H1 (cell line): ENCODE measurements at regions not wholly inside any gene's neighbourhood (a gene's known extent, or its start where the extent isn't known, plus 50 kb on each side); places are given as distances from the start of the nearest gene placed in this dataset.

Experiments
- CTCF ChIA-PET: fragments of 300-600 bp; sonication (Branson Sonifier 250); formaldehyde crosslinking; loops from one replicate; lab custom pipeline; 2021; ENCODE audit not compliant: partially characterized antibody; lab: Charles Lee
- POLR2A ChIA-PET: fragments of 300-600 bp; sonication (Branson Sonifier 250); formaldehyde crosslinking; loops from one replicate; lab custom pipeline; 2021; ENCODE audit warnings: inconsistent platforms; ENCODE audit not compliant: partially characterized antibody; lab: Charles Lee
- DNase-seq, 2 experiments: peaks; one replicate each; pipeline versions ENCODE4 v3.0.0 to v3.0.0-alpha.2; 2010 to 2022; ENCODE audit warnings: low spot score in 2 of 2, low read depth in 1 of 2, mixed read lengths in 1 of 2
- FAIRE-seq: peaks from 2 replicates; lab custom pipeline; 2011; peaks lifted over from hg19 to GRCh38; lab: Jason Lieb, UNC
- H2AFZ ChIP-seq: 2 replicates; pipeline ENCODE4 v1.8.1; 2012; ENCODE audit warnings: low read length, inconsistent platforms
- H2AK5ac ChIP-seq: 2 replicates; pipeline ENCODE4 v1.6.1; 2013; ENCODE audit warnings: low read depth, low read length
- H2BK120ac ChIP-seq: replicated peaks from 2 replicates; pipeline ENCODE3; 2013; ENCODE audit warnings: low read depth, low read length, inconsistent platforms
- H2BK12ac ChIP-seq: 2 replicates; pipeline ENCODE4 v1.6.1; 2013; ENCODE audit warnings: low read depth, low read length
- H2BK15ac ChIP-seq: 2 replicates; pipeline ENCODE4 v1.6.1; 2013; ENCODE audit warnings: low read length
- H2BK20ac ChIP-seq: 2 replicates; pipeline ENCODE4 v1.6.1; 2013; ENCODE audit warnings: low read length
- H2BK5ac ChIP-seq: 2 replicates; pipeline ENCODE4 v1.6.1; 2013; ENCODE audit warnings: low read depth, low read length
- H3K14ac ChIP-seq: 2 replicates; pipeline ENCODE4 v1.6.1; 2013; ENCODE audit warnings: inconsistent platforms; ENCODE audit not compliant: insufficient read length
- H3K18ac ChIP-seq: 2 replicates; pipeline ENCODE4 v1.6.1; 2013; ENCODE audit warnings: low read length; ENCODE audit errors: extremely low read depth
- H3K23ac ChIP-seq: 2 replicates; pipeline ENCODE4 v1.6.1; 2013; ENCODE audit warnings: inconsistent platforms; ENCODE audit not compliant: insufficient read length
- H3K23me2 ChIP-seq: 2 replicates; pipeline ENCODE4 v1.6.1; 2013; ENCODE audit warnings: low read depth, low read length
- H3K27ac ChIP-seq: 2 replicates; pipeline ENCODE4 v1.6.1; 2011; ENCODE audit warnings: low read depth, low read length, inconsistent platforms
- H3K27me3 ChIP-seq, 4 experiments: replicated peaks in 1 of 4; 1 replicate in 1 of 4; 2 replicates in 3 of 4; pipeline versions ENCODE4 v1.6.1 to v1.8.1; 2011 to 2013; ENCODE audit warnings: low read length in 3 of 4, mild to moderate bottlenecking in 3 of 4, inconsistent platforms in 2 of 4, mixed read lengths in 2 of 4, moderate library complexity in 1 of 4; ENCODE audit not compliant: control insufficient read depth in 3 of 4, insufficient read depth in 3 of 4; ENCODE audit errors: extremely low read depth in 1 of 4
- H3K36me3 ChIP-seq, 4 experiments: 2 replicates each; pipeline versions ENCODE4 v1.6.1 to v1.8.1; 2011 to 2013; ENCODE audit warnings: mild to moderate bottlenecking in 4 of 4, low read length in 3 of 4, moderate library complexity in 2 of 4, control low read depth in 1 of 4, inconsistent platforms in 1 of 4; ENCODE audit not compliant: insufficient read depth in 4 of 4, control insufficient read depth in 2 of 4
- H3K4ac ChIP-seq: replicated peaks from 2 replicates; pipeline ENCODE3; 2013; ENCODE audit warnings: low read length, low read depth, mixed read lengths, inconsistent platforms; ENCODE audit not compliant: insufficient read length
- H3K4me1 ChIP-seq, 4 experiments: replicated peaks in 1 of 4; 1 replicate in 1 of 4; 2 replicates in 3 of 4; pipeline versions ENCODE4 v1.6.1 to v1.8.1; 2011 to 2013; ENCODE audit warnings: low read length in 3 of 4, inconsistent platforms in 2 of 4, mixed read lengths in 1 of 4; ENCODE audit not compliant: insufficient read depth in 4 of 4, control insufficient read depth in 3 of 4
- H3K4me2 ChIP-seq, 2 experiments: 2 replicates each; pipeline versions ENCODE4 v1.6.1 to v1.8.1; 2011 to 2013; ENCODE audit warnings: low read depth in 2 of 2, low read length in 2 of 2, control low read depth in 1 of 2, inconsistent platforms in 1 of 2, mild to moderate bottlenecking in 1 of 2; ENCODE audit not compliant: insufficient read depth in 1 of 2
- H3K4me3 ChIP-seq, 4 experiments: fragments of 200-600, 300-600 bp in 1 of 4; sonication (generic), shearing (Covaris generic), sonication (Bioruptor Twin) in 1 of 4; 2 replicates each; pipeline versions ENCODE4 v1.5.1 to v1.8.1; 2011 to 2016; ENCODE audit warnings: low read length in 4 of 4, low read depth in 3 of 4, control low read depth in 2 of 4, inconsistent platforms in 2 of 4, mild to moderate bottlenecking in 2 of 4, mixed read lengths in 1 of 4, moderate library complexity in 1 of 4; ENCODE audit not compliant: insufficient read depth in 2 of 4; ENCODE audit errors: extremely low read depth in 1 of 4
- H3K56ac ChIP-seq: replicated peaks from 2 replicates; pipeline ENCODE3; 2013; ENCODE audit warnings: low read depth, mild to moderate bottlenecking, mixed read lengths, low read length, inconsistent platforms; ENCODE audit not compliant: insufficient read length
- H3K79me1 ChIP-seq: 2 replicates; pipeline ENCODE4 v1.6.1; 2013; ENCODE audit warnings: low read depth, low read length, control low read depth
- H3K79me2 ChIP-seq, 2 experiments: 2 replicates each; pipeline versions ENCODE4 v1.6.1 to v1.8.1; 2012 to 2013; ENCODE audit warnings: low read length in 2 of 2, mild to moderate bottlenecking in 2 of 2, inconsistent platforms in 1 of 2; ENCODE audit not compliant: insufficient read depth in 2 of 2, control insufficient read depth in 1 of 2
- H3K9ac ChIP-seq, 4 experiments: replicated peaks in 1 of 4; 1 replicate in 1 of 4; 2 replicates in 3 of 4; pipeline versions ENCODE4 v1.6.1 to v1.8.1; 2011 to 2013; ENCODE audit warnings: low read depth in 3 of 4, low read length in 3 of 4, control low read depth in 2 of 4, mild to moderate bottlenecking in 2 of 4, moderate library complexity in 2 of 4, inconsistent platforms in 1 of 4; ENCODE audit errors: extremely low read depth in 1 of 4
- H3K9me3 ChIP-seq, 2 experiments: 2 replicates each; pipeline versions ENCODE4 v1.6.1 to v1.8.1; 2012 to 2013; ENCODE audit warnings: mild to moderate bottlenecking in 2 of 2, moderate library complexity in 2 of 2, control low read depth in 1 of 2, inconsistent platforms in 1 of 2, low read depth in 1 of 2, low read length in 1 of 2, mixed read lengths in 1 of 2; ENCODE audit not compliant: insufficient read depth in 2 of 2
- H4K20me1 ChIP-seq, 2 experiments: replicated peaks in 1 of 2; 2 replicates each; pipeline versions ENCODE3 to v1.8.1; 2011 to 2013; ENCODE audit warnings: inconsistent platforms in 2 of 2, low read length in 2 of 2, mild to moderate bottlenecking in 1 of 2; ENCODE audit not compliant: insufficient read depth in 2 of 2, control insufficient read depth in 1 of 2
- H4K5ac ChIP-seq: 2 replicates; pipeline ENCODE4 v1.6.1; 2013; ENCODE audit warnings: low read length, low read depth, mixed read lengths, inconsistent platforms; ENCODE audit not compliant: insufficient read length
- H4K8ac ChIP-seq: 2 replicates; pipeline ENCODE4 v1.8.0; 2013; ENCODE audit warnings: mild to moderate bottlenecking, moderate library complexity, low read length, inconsistent platforms; ENCODE audit not compliant: insufficient read depth; ENCODE audit errors: extremely low read depth
- H4K91ac ChIP-seq: replicated peaks from 2 replicates; pipeline ENCODE3; 2013; ENCODE audit warnings: low read length, mixed read lengths, inconsistent platforms; ENCODE audit not compliant: insufficient read length
- ASH2L ChIP-seq: fragments of 200-600, 300-600 bp; sonication (generic); IDR thresholded peaks from one replicate; pipeline ENCODE4 v1.7.1; 2017; ENCODE audit warnings: low read length
- CHD1 ChIP-seq: IDR thresholded peaks from 2 replicates; pipeline ENCODE4 v1.6.1; 2012; ENCODE audit warnings: low read depth, low read length, improper control_type of control experiment
- JUND ChIP-seq: IDR thresholded peaks from 2 replicates; pipeline ENCODE4 v1.6.1; 2011; ENCODE audit warnings: mild to moderate bottlenecking, improper control_type of control experiment, low read length
- KDM1A ChIP-seq: fragments of 200-600, 300-600 bp; sonication (generic); IDR thresholded peaks from 2 replicates; pipeline ENCODE4 v1.7.1; 2016; ENCODE audit warnings: mild to moderate bottlenecking, low read length, borderline replicate concordance
- KDM5A ChIP-seq: fragments of 200-600 bp; IDR thresholded peaks from 2 replicates; pipeline ENCODE4 v1.7.1; 2012; ENCODE audit warnings: mild to moderate bottlenecking, low read length, inconsistent platforms, mixed read lengths
- RXRA ChIP-seq: IDR thresholded peaks from 2 replicates; pipeline ENCODE4 v1.6.1; 2011; ENCODE audit warnings: low read depth, mild to moderate bottlenecking, low read length, moderate library complexity; ENCODE audit not compliant: insufficient read depth
- SIRT6 ChIP-seq: IDR thresholded peaks from one replicate; pipeline ENCODE4 v1.7.1; 2012; ENCODE audit warnings: low read length, inconsistent platforms
- SIX5 ChIP-seq: IDR thresholded peaks from 2 replicates; pipeline ENCODE4 v1.6.1; 2011; ENCODE audit warnings: mild to moderate bottlenecking, low read depth, low read length
- WGBS, 2 experiments: shearing (Covaris generic) in 1 of 2; methylation state at CpG; one replicate each; pipeline versions ENCODE4 v1.1.6 to v1.1.7; 2013 to 2015; ENCODE audit warnings: low lambda C conversion rate in 2 of 2, mixed read lengths in 2 of 2, inconsistent platforms in 1 of 2, low coverage in 1 of 2, missing lambda C conversion rate in 1 of 2; ENCODE audit not compliant: insufficient replicate concordance in 2 of 2, insufficient coverage in 1 of 2, insufficient read length in 1 of 2; ENCODE audit errors: extremely low coverage in 1 of 2, missing lambda C conversion rate in 1 of 2; 5-methylcytosine and 5-hydroxymethylcytosine counted together
- TF ChIP-seq, protein P1 (sequence below): IDR thresholded peaks from 2 replicates; pipeline ENCODE4 v1.6.1; 2011; ENCODE audit warnings: low read depth, mild to moderate bottlenecking, low read length; ENCODE audit not compliant: insufficient read depth

DNA sequence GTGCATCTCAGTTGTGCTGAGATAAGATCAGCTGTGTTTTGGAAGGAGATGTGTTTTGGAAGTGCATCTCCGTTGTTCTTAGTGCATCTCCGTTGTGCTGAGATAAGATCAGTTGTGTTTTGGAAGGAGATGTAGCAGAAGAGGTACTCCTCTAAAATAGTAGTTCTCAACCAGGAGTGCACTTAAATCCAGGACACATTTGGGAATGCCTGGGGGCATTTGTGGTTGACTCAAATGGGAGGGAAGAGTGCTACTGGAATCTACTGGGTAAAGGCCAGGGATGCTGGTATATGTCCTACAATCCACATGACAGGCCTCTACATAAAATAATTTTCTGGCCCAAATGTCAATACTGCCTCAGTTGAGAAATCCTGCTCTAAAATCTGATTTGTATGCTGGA lies 70.8 kb upstream of the CHRDL1 start:
- POLR2A ChIA-PET = no interaction called here
- H3K9me3 ChIP-seq = no peaks in the 10 kb centered on the region
- no peak overlapping the region for H4K8ac ChIP-seq
- H3K79me1 ChIP-seq = no peaks in the 10 kb centered on the region
- no peak overlapping the region for H4K91ac ChIP-seq
- no peak overlapping the region for H4K5ac ChIP-seq
- H2AFZ ChIP-seq = no peak overlapping the region
- H3K79me2 ChIP-seq = no peaks in the 10 kb centered on the region
- CTCF ChIA-PET = no interaction called here
- H3K4me3 ChIP-seq = no peak overlapping the region
- no peak overlapping the region for H3K18ac ChIP-seq
- no peak overlapping the region for H2AK5ac ChIP-seq
- no peak overlapping the region for H3K27ac ChIP-seq
- no peak overlapping the region for H3K9ac ChIP-seq
- no peak overlapping the region for H2BK12ac ChIP-seq
- no peak overlapping the region for H3K56ac ChIP-seq
- no peak overlapping the region for H2BK5ac ChIP-seq
- TF ChIP-seq KDM1A = no peak
- no peak for TF ChIP-seq CHD1
- no peak for TF ChIP-seq SIX5
- TF ChIP-seq RXRA = no peak
- TF ChIP-seq ASH2L = no peak
- no peak for TF ChIP-seq SIRT6
- TF ChIP-seq, protein P1, sequence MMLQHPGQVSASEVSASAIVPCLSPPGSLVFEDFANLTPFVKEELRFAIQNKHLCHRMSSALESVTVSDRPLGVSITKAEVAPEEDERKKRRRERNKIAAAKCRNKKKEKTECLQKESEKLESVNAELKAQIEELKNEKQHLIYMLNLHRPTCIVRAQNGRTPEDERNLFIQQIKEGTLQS = no peak
- TF ChIP-seq KDM5A = no peak
- TF ChIP-seq JUND = no peak
- TF ChIP-seq, all 59 proteins: peak for 0
- Histone ChIP-seq H4K20me1 (no peaks in the 10 kb centered on the region), H3K36me3 (no peaks in the 10 kb centered on the region; a peak in 1 of 8 replicates), H3K4ac (no peak overlapping the region), H3K23ac (no peak overlapping the region), H3K23me2 (no peaks in the 10 kb centered on the region), H3K14ac (no peak overlapping the region), H2BK120ac (no peak overlapping the region), H3K27me3 (no peaks in the 10 kb centered on the region), H2BK20ac (no peak overlapping the region), H2BK15ac (no peak overlapping the region), H3K4me1 (no peaks in the 10 kb centered on the region), H3K4me2 (no peak overlapping the region)
- FAIRE-seq = no peak
- no peak for DNase-seq
- 81% methylated on average over 2 of the region's 2 CpGs; no CpG with 5 or more reads in 1 of the 2 experiments for WGBS, 2 experiments
